ENCODE measurements at regions not wholly inside any gene's neighbourhood (a gene's known extent, or its start where the extent isn't known, plus 50 kb on each side); places are given as distances from the start of the nearest gene placed in this dataset.

DNA sequence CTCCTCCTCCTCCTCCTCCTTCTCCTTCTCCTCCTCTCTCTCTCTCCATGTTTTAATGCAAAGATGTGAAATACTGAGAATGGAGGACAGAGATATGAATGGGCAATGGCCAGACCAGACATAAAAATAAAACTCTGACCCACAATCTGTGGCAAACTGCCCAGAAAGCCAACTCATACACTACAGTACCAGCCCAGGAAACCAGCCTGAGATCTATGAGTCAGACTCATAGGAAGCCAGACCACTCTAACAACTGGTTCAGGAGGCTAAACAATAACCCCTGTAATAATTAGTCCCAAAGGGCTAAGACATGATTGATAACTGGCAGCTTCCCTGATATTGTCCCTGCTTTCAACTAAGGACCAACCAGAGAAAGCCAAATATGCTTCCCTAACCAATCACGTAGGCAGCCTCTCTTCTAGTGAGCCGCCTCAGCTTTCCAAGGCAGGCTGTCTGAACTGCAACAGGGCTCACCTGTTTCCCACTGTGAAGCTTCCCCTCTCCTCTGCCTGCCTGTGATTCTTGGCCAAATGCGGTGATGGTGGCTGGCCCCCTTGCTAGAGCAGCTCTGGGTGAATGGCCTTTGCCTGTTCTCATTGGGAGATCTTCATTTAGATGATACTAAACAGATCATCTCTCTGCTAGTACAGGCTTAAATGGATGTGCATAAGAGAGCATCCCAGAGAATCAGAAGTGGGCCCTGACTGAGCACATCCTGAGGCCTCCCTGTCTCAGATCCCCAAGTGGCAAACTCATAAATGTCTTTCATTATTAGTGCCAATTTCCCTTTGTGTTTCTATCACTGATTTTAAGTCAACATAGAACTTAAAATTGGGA is 817.6 kb downstream of the TNS3 start:
- TF ChIP-seq, protein P1, sequence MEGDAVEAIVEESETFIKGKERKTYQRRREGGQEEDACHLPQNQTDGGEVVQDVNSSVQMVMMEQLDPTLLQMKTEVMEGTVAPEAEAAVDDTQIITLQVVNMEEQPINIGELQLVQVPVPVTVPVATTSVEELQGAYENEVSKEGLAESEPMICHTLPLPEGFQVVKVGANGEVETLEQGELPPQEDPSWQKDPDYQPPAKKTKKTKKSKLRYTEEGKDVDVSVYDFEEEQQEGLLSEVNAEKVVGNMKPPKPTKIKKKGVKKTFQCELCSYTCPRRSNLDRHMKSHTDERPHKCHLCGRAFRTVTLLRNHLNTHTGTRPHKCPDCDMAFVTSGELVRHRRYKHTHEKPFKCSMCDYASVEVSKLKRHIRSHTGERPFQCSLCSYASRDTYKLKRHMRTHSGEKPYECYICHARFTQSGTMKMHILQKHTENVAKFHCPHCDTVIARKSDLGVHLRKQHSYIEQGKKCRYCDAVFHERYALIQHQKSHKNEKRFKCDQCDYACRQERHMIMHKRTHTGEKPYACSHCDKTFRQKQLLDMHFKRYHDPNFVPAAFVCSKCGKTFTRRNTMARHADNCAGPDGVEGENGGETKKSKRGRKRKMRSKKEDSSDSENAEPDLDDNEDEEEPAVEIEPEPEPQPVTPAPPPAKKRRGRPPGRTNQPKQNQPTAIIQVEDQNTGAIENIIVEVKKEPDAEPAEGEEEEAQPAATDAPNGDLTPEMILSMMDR (conservative IDR thresholded peaks at IDR 0.05; ENCODE audit: low read depth in 2 of 2) = no peak
- TF ChIP-seq EZH2phosphoT487 (IDR thresholded peaks at IDR 0.05; ENCODE audit: unreplicated experiment) (no peak), POLR2AphosphoS5 (IDR thresholded peaks at IDR 0.05; ENCODE audit: low read depth) (no peak), CREB1 (CRISPR knock-in tag; IDR thresholded peaks at IDR 0.05; ENCODE audit: low read depth) (no peak), NANOG (IDR thresholded peaks at IDR 0.05; ENCODE audit: borderline replicate concordance) (no peak), EZH2 (IDR thresholded peaks at IDR 0.05; ENCODE audit: low read depth, unreplicated experiment) (no peak), JUNB (IDR thresholded peaks at IDR 0.05; ENCODE audit: unreplicated experiment) (no peak), STAT1 (IDR thresholded peaks at IDR 0.05; ENCODE audit: unreplicated experiment) (no peak), ZNF114 (CRISPR knock-in tag; IDR thresholded peaks at IDR 0.05) (no peak)
- TF ChIP-seq, protein P2, sequence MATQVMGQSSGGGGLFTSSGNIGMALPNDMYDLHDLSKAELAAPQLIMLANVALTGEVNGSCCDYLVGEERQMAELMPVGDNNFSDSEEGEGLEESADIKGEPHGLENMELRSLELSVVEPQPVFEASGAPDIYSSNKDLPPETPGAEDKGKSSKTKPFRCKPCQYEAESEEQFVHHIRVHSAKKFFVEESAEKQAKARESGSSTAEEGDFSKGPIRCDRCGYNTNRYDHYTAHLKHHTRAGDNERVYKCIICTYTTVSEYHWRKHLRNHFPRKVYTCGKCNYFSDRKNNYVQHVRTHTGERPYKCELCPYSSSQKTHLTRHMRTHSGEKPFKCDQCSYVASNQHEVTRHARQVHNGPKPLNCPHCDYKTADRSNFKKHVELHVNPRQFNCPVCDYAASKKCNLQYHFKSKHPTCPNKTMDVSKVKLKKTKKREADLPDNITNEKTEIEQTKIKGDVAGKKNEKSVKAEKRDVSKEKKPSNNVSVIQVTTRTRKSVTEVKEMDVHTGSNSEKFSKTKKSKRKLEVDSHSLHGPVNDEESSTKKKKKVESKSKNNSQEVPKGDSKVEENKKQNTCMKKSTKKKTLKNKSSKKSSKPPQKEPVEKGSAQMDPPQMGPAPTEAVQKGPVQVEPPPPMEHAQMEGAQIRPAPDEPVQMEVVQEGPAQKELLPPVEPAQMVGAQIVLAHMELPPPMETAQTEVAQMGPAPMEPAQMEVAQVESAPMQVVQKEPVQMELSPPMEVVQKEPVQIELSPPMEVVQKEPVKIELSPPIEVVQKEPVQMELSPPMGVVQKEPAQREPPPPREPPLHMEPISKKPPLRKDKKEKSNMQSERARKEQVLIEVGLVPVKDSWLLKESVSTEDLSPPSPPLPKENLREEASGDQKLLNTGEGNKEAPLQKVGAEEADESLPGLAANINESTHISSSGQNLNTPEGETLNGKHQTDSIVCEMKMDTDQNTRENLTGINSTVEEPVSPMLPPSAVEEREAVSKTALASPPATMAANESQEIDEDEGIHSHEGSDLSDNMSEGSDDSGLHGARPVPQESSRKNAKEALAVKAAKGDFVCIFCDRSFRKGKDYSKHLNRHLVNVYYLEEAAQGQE (IDR thresholded peaks at IDR 0.05; ENCODE audit: unreplicated experiment) = no peak
- TF ChIP-seq, protein P3, sequence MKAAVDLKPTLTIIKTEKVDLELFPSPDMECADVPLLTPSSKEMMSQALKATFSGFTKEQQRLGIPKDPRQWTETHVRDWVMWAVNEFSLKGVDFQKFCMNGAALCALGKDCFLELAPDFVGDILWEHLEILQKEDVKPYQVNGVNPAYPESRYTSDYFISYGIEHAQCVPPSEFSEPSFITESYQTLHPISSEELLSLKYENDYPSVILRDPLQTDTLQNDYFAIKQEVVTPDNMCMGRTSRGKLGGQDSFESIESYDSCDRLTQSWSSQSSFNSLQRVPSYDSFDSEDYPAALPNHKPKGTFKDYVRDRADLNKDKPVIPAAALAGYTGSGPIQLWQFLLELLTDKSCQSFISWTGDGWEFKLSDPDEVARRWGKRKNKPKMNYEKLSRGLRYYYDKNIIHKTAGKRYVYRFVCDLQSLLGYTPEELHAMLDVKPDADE (IDR thresholded peaks at IDR 0.05) = no peak
- TF ChIP-seq, protein P4, sequence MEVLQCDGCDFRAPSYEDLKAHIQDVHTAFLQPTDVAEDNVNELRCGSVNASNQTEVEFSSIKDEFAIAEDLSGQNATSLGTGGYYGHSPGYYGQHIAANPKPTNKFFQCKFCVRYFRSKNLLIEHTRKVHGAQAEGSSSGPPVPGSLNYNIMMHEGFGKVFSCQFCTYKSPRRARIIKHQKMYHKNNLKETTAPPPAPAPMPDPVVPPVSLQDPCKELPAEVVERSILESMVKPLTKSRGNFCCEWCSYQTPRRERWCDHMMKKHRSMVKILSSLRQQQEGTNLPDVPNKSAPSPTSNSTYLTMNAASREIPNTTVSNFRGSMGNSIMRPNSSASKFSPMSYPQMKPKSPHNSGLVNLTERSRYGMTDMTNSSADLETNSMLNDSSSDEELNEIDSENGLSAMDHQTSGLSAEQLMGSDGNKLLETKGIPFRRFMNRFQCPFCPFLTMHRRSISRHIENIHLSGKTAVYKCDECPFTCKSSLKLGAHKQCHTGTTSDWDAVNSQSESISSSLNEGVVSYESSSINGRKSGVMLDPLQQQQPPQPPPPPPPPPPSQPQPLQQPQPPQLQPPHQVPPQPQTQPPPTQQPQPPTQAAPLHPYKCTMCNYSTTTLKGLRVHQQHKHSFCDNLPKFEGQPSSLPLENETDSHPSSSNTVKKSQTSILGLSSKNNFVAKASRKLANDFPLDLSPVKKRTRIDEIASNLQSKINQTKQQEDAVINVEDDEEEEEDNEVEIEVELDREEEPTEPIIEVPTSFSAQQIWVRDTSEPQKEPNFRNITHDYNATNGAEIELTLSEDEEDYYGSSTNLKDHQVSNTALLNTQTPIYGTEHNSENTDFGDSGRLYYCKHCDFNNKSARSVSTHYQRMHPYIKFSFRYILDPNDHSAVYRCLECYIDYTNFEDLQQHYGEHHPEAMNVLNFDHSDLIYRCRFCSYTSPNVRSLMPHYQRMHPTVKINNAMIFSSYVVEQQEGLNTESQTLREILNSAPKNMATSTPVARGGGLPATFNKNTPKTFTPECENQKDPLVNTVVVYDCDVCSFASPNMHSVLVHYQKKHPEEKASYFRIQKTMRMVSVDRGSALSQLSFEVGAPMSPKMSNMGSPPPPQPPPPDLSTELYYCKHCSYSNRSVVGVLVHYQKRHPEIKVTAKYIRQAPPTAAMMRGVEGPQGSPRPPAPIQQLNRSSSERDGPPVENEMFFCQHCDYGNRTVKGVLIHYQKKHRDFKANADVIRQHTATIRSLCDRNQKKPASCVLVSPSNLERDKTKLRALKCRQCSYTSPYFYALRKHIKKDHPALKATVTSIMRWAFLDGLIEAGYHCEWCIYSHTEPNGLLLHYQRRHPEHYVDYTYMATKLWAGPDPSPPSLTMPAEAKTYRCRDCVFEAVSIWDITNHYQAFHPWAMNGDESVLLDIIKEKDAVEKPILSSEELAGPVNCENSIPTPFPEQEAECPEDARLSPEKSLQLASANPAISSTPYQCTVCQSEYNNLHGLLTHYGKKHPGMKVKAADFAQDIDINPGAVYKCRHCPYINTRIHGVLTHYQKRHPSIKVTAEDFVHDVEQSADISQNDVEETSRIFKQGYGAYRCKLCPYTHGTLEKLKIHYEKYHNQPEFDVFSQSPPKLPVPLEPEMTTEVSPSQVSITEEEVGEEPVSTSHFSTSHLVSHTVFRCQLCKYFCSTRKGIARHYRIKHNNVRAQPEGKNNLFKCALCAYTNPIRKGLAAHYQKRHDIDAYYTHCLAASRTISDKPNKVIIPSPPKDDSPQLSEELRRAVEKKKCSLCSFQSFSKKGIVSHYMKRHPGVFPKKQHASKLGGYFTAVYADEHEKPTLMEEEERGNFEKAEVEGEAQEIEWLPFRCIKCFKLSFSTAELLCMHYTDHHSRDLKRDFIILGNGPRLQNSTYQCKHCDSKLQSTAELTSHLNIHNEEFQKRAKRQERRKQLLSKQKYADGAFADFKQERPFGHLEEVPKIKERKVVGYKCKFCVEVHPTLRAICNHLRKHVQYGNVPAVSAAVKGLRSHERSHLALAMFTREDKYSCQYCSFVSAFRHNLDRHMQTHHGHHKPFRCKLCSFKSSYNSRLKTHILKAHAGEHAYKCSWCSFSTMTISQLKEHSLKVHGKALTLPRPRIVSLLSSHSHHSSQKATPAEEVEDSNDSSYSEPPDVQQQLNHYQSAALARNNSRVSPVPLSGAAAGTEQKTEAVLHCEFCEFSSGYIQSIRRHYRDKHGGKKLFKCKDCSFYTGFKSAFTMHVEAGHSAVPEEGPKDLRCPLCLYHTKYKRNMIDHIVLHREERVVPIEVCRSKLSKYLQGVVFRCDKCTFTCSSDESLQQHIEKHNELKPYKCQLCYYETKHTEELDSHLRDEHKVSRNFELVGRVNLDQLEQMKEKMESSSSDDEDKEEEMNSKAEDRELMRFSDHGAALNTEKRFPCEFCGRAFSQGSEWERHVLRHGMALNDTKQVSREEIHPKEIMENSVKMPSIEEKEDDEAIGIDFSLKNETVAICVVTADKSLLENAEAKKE (CRISPR knock-in tag; IDR thresholded peaks at IDR 0.05) = no peak
